ENCODE measurements at regions not wholly inside any gene's neighbourhood (a gene's known extent, or its start where the extent isn't known, plus 50 kb on each side); places are given as distances from the start of the nearest gene placed in this dataset.

DNA sequence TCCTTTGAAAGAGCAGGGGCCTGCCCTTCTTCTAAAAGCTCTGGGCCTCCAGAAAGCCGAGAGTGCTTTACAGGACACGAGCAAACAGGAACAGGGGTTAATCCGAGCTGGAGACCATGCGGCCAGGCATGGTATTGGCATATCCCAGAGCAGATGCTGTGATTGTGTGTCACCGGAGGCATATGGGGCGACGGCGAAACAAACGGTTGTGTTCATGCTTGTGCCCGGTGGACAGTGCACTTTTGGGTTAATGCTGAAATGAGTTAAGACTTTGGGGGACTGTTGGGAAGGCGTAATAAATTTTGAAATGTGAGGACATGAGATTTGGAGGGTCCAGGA lies 1088.7 kb upstream of the DEFB115 start:
- Histone ChIP-seq H3K27ac (ENCODE audit: insufficient read depth, low read depth, low read length) (no peak overlapping the region), H3K9me1 (replicated peaks; ENCODE audit: control insufficient read depth, extremely low read depth, insufficient read depth, low read length) (no peaks in the 10 kb centered on the region), H3K4me2 (ENCODE audit: insufficient read depth, low read length) (no peak overlapping the region), H3K4me3 (replicated peaks in 1 of 3; ENCODE audit: insufficient read depth in 1 of 3, low read depth in 1 of 3, low read length in 3 of 3) (no peak overlapping the region), H4K20me1 (replicated peaks; ENCODE audit: control insufficient read depth, extremely low read depth, insufficient read depth, low read length) (no peaks in the 10 kb centered on the region), H3K9ac (replicated peaks; ENCODE audit: extremely low read depth, insufficient read depth, low read length) (no peak overlapping the region), H3K27me3 (ENCODE audit: control insufficient read depth in 2 of 2, insufficient read depth in 2 of 2, low read length in 2 of 2) (no peaks in the 10 kb centered on the region), H3K9me3 (replicated peaks; ENCODE audit: control insufficient read depth, insufficient read depth, low read length) (peaks cover 4% of the 10 kb centered on the region), H2AFZ (ENCODE audit: low read depth, low read length) (no peak overlapping the region), H3K4me1 (ENCODE audit: control insufficient read depth, extremely low read depth, insufficient read depth, low read length) (no peaks in the 10 kb centered on the region), H3K36me3 (ENCODE audit: control insufficient read depth in 2 of 2, extremely low read depth in 1 of 2, insufficient read depth in 2 of 2, low read length in 2 of 2) (no peaks in the 10 kb centered on the region), H3K79me2 (ENCODE audit: control insufficient read depth, insufficient read depth, low read length) (no peaks in the 10 kb centered on the region)
- FAIRE-seq, result no peak
- ChIA-PET POLR2A (no interaction called here), CTCF (no interaction called here)
- intact Hi-C loops (cut with micrococcal nuclease) (no loop called here), dilution Hi-C loops (cut with MboI; ENCODE audit: extremely low pct_ligation_motif_present, low sequenced_read_pairs) (no loop called here)
- no TSS peak for BruUV-seq (replicated peaks)
- TF ChIP-seq POLR2AphosphoS5 (IDR thresholded peaks at IDR 0.05; ENCODE audit: insufficient read depth, low read depth, low read length) (no peak), POLR2A (IDR thresholded peaks at IDR 0.05; ENCODE audit: low read depth, low read length) (no peak), MYC (IDR thresholded peaks at IDR 0.05; ENCODE audit: low read depth, low read length) (no peak), EZH2 (IDR thresholded peaks at IDR 0.05; ENCODE audit: borderline replicate concordance, low read depth, low read length, severe bottlenecking) (no peak), GATA2 (IDR thresholded peaks at IDR 0.05; ENCODE audit: insufficient read depth, insufficient read length, low read depth, low read length) (no peak), FOS (IDR thresholded peaks at IDR 0.05; ENCODE audit: borderline replicate concordance, insufficient read depth, low read length) (no peak), JUN (IDR thresholded peaks at IDR 0.05; ENCODE audit: borderline replicate concordance, insufficient read depth, insufficient read length, low read depth) (no peak)
- TF ChIP-seq, protein P1, sequence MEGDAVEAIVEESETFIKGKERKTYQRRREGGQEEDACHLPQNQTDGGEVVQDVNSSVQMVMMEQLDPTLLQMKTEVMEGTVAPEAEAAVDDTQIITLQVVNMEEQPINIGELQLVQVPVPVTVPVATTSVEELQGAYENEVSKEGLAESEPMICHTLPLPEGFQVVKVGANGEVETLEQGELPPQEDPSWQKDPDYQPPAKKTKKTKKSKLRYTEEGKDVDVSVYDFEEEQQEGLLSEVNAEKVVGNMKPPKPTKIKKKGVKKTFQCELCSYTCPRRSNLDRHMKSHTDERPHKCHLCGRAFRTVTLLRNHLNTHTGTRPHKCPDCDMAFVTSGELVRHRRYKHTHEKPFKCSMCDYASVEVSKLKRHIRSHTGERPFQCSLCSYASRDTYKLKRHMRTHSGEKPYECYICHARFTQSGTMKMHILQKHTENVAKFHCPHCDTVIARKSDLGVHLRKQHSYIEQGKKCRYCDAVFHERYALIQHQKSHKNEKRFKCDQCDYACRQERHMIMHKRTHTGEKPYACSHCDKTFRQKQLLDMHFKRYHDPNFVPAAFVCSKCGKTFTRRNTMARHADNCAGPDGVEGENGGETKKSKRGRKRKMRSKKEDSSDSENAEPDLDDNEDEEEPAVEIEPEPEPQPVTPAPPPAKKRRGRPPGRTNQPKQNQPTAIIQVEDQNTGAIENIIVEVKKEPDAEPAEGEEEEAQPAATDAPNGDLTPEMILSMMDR (IDR thresholded peaks at IDR 0.05; ENCODE audit: extremely low read depth in 1 of 2, insufficient read depth in 1 of 2, low read depth in 1 of 2, low read length in 2 of 2), result no peak
- TF ChIP-seq, protein P2, sequence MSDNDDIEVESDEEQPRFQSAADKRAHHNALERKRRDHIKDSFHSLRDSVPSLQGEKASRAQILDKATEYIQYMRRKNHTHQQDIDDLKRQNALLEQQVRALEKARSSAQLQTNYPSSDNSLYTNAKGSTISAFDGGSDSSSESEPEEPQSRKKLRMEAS (IDR thresholded peaks at IDR 0.05; ENCODE audit: insufficient read depth, insufficient read length), result no peak
- no peak for DNase-seq (ENCODE audit: low read depth, low spot score)
